ENCODE measurements at regions not wholly inside any gene's neighbourhood (a gene's known extent, or its start where the extent isn't known, plus 50 kb on each side); places are given as distances from the start of the nearest gene placed in this dataset.

DNA sequence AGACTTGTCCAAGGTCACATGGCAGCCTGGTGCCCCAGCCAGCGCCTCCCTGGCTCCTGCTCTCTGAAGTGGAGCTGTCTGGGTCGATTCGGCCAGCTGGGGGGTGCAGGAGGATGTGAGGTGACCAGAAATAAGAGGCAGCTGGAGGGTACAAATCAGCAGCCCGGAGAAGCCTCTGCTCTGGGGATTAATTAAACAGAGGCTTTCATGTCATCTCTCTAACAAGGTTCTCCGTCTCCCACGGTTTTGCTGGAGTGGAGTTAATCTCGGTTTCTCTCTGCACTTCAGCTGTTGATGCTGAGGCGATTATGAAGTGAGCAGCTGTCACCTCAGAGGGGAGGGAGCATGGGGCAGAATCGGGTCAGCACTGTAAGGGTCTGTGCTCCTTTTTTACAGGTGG, 236.8 kb downstream of the TLE3 start:
- H3K4me1 Mint-ChIP-seq (ENCODE audit: low read depth, unreplicated experiment) = peaks cover 13% of the 10 kb centered on the region
- no peaks in the 10 kb centered on the region for H3K36me3 Mint-ChIP-seq (ENCODE audit: insufficient read depth, unreplicated experiment)
- no TSS peak for BruUV-seq (replicated peaks)
- intact Hi-C loops (cut with micrococcal nuclease; ENCODE audit: unreplicated experiment) = no loop called here
- no peak overlapping the region for H3K27ac Mint-ChIP-seq (ENCODE audit: unreplicated experiment)
- CTCF ChIA-PET = interaction anchor here (0.8 kb wide), 1 partner anchor 16 kb away, joined by 7 read pairs; no protein-coding TSS in a partner anchor
- no peaks in the 10 kb centered on the region for H3K9me3 Mint-ChIP-seq (ENCODE audit: low read depth, unreplicated experiment)
- H3K27me3 Mint-ChIP-seq (ENCODE audit: unreplicated experiment) = peaks cover 22% of the 10 kb centered on the region
- DNase-seq = no peak
- no peak overlapping the region for H3K4me3 Mint-ChIP-seq (ENCODE audit: low read depth, unreplicated experiment)
- TF ChIP-seq, protein P1, sequence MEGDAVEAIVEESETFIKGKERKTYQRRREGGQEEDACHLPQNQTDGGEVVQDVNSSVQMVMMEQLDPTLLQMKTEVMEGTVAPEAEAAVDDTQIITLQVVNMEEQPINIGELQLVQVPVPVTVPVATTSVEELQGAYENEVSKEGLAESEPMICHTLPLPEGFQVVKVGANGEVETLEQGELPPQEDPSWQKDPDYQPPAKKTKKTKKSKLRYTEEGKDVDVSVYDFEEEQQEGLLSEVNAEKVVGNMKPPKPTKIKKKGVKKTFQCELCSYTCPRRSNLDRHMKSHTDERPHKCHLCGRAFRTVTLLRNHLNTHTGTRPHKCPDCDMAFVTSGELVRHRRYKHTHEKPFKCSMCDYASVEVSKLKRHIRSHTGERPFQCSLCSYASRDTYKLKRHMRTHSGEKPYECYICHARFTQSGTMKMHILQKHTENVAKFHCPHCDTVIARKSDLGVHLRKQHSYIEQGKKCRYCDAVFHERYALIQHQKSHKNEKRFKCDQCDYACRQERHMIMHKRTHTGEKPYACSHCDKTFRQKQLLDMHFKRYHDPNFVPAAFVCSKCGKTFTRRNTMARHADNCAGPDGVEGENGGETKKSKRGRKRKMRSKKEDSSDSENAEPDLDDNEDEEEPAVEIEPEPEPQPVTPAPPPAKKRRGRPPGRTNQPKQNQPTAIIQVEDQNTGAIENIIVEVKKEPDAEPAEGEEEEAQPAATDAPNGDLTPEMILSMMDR (IDR thresholded peaks at IDR 0.05; ENCODE audit: unreplicated experiment) = no peak

DNA sequence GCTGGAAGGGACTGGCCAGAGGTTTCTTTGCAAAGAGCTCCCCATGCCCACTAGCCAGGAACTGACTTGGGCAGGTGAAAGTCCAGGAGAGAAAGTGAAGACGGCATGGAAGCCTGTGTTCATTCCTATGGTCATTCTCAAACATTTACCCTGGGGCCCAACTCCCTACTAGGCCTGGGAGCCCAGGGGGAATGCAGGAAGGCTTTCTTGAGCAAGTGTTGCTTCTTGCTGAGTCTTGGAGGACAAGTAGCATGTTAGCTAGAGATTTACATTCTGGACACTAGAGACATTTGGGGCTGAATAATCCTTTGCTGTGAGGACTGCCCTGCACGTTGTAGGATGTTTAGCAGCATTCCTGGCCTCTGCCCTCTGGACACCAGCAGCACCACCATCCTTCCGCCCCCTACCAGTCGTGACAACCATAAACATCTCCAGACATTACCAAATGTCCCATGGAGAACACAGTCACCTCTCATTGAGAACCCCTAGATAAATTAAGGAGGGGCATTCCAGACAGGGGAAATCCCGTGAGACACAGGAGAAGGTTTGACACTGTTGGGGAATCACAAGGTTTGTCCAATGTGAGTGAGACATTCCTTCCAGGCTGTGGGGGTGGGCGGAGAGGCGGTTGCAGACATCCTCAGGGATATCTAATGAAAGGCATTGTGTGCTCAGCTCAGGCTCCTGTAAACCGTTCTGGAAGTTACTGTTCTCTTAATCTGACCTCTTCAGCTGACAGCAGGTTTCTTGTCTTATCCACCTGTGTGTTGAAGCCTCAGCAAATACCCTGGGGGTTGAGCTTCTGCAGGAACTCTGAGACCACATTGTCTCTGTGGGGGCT, 236.2 kb downstream of the TLE3 start:
- intact Hi-C loops (cut with micrococcal nuclease; ENCODE audit: unreplicated experiment) = no loop called here
- Mint-ChIP-seq H3K27ac (ENCODE audit: unreplicated experiment) (no peak overlapping the region), H3K36me3 (ENCODE audit: insufficient read depth, unreplicated experiment) (no peaks in the 10 kb centered on the region), H3K4me1 (ENCODE audit: low read depth, unreplicated experiment) (peaks cover 13% of the 10 kb centered on the region), H3K9me3 (ENCODE audit: low read depth, unreplicated experiment) (no peaks in the 10 kb centered on the region), H3K4me3 (ENCODE audit: low read depth, unreplicated experiment) (no peak overlapping the region), H3K27me3 (ENCODE audit: unreplicated experiment) (peaks cover 22% of the 10 kb centered on the region)
- CTCF ChIA-PET = interaction anchor here (0.9 kb wide), 1 partner anchor 16 kb away, joined by 4 read pairs; no protein-coding TSS in a partner anchor
- BruUV-seq (replicated peaks) = no TSS peak
- no peak for DNase-seq
- TF ChIP-seq, protein P1 (IDR thresholded peaks at IDR 0.05; ENCODE audit: unreplicated experiment) = no peak

DNA sequence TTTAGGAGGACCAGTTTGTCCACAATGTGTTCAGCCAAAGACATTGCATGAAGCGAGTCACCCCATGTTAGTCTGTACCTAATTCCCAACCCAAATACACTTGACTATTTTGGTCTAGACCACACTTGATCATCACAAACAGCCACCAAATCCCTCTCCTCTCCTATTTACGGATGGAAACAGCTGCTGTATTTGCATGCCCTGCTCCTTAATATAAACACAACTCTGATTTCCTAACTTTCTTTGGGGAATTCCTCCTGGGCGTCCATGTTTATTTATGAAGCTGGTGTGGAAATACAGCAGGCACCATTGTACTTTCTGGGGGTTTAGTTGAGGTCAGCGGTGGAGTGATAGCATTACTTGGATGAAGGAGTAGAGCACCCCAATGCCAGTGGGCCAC, 235.2 kb downstream of the TLE3 start:
- Mint-ChIP-seq H3K27ac (ENCODE audit: unreplicated experiment) (no peak overlapping the region), H3K36me3 (ENCODE audit: insufficient read depth, unreplicated experiment) (no peaks in the 10 kb centered on the region), H3K4me3 (ENCODE audit: low read depth, unreplicated experiment) (no peak overlapping the region), H3K4me1 (ENCODE audit: low read depth, unreplicated experiment) (peaks cover 13% of the 10 kb centered on the region), H3K9me3 (ENCODE audit: low read depth, unreplicated experiment) (peaks cover 4% of the 10 kb centered on the region), H3K27me3 (ENCODE audit: unreplicated experiment) (peaks cover 22% of the 10 kb centered on the region)
- TF ChIP-seq, protein P1 (IDR thresholded peaks at IDR 0.05; ENCODE audit: unreplicated experiment) = no peak
- intact Hi-C loops (cut with micrococcal nuclease; ENCODE audit: unreplicated experiment) = no loop called here
- no peak for DNase-seq
- CTCF ChIA-PET = interaction anchor here (0.9 kb wide), 1 partner anchor 15 kb away, joined by 4 read pairs; no protein-coding TSS in a partner anchor
- no TSS peak for BruUV-seq (replicated peaks)

DNA sequence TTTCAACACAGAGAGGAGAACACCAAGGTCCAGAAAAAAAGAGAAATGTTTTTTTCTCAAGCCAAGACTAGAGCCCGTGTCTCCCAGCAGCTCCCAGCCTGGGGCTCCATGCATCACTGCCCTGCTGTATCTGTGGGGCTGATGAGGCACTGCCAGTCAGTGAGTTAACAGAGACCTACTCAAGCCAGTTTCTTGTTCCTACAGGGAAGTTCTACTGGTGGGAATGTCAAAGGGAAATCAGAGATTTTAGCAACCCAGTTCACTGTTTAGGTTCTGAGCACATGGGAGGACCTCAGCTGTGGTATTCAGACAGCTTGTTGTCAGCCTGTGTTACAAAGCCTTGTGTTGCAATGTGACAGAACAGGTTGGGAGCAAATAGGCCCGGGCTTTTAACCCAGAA, 234.3 kb downstream of the TLE3 start:
- Mint-ChIP-seq H3K27ac (ENCODE audit: unreplicated experiment) (no peak overlapping the region), H3K27me3 (ENCODE audit: unreplicated experiment) (peaks cover 22% of the 10 kb centered on the region), H3K36me3 (ENCODE audit: insufficient read depth, unreplicated experiment) (no peaks in the 10 kb centered on the region), H3K9me3 (ENCODE audit: low read depth, unreplicated experiment) (peaks cover 6% of the 10 kb centered on the region), H3K4me3 (ENCODE audit: low read depth, unreplicated experiment) (no peak overlapping the region), H3K4me1 (ENCODE audit: low read depth, unreplicated experiment) (peaks cover 13% of the 10 kb centered on the region)
- TF ChIP-seq, protein P1 (IDR thresholded peaks at IDR 0.05; ENCODE audit: unreplicated experiment) = no peak
- DNase-seq = no peak
- intact Hi-C loops (cut with micrococcal nuclease; ENCODE audit: unreplicated experiment) = no loop called here
- CTCF ChIA-PET = no interaction called here
- no TSS peak for BruUV-seq (replicated peaks)

Data from Calu3 (cell line).